Stimulated activated CD8-positive, alpha-beta memory T cell treated with anti-CD3 and anti-CD28 coated beads, Interleukin-2, amount 100 ng/mL, for 1 hour (primary cell): ENCODE measurements at regions not wholly inside any gene's neighbourhood (a gene's known extent, or its start where the extent isn't known, plus 50 kb on each side); places are given as distances from the start of the nearest gene placed in this dataset.

ENCODE experiments used
- DNase-seq, 2 donors: peaks; one replicate each; pipeline ENCODE4 v3.0.0-alpha.2; 2020; ENCODE audit warnings: low read depth in 2 of 2

DNA sequence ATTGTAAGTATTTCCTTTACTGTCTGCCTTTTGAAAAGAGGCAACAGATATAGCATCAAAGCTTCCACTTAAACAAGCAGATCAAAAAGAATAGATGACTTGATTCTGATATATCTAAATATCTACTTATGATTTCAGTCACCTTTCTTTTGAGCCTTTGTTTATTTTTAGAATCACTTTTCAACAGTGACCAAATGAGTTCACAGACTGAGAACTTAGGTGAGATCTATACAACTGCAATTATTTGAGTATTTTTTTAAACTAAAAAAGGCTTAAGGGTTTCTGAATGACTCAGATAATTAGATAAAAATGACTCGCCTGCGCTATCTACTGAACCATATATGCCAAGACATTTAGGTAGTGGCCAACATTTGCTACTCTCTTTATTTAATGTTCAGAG is 166.7 kb upstream of the KCNIP4 start:
- DNase-seq = no peak

DNA sequence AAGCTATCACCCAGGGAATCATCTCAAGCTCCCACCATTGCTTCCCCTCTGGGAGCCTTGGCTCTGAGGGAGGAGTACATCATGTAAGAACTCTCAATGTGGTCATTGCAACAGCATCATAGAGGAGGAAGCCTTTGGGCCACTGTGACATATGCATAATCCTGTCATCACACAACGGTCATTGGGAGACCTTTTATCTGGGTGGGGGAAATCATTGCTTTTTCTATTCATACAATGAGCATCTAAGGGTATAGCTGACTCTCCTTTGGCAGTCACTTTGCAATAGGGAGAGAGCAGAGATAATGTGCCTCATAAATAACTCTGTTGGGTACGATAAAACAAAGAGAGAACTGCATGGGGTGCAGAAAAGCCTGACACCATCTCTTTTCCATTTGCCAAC is 155.2 kb upstream of the KCNIP4 start:
- DNase-seq = no peak

DNA sequence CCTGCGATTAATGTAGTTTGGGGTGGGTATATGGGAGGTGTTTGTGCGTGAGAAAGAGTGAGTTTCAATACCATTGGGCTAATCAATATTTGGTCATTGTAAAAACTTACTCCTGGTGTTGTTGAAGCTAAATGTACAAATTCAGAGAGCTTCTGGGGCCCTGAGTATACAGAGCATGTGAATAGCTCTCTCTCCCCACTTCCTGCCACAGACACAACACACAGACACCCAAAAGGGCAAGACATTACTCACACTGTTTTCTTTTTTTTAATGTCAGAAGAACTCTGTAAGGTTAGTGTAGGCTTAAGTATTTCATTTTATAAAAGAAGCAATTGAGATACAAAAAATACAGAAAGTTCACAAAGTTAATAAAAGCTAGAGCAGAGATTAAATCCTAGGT is 151.3 kb upstream of the KCNIP4 start:
- DNase-seq = no peak

DNA sequence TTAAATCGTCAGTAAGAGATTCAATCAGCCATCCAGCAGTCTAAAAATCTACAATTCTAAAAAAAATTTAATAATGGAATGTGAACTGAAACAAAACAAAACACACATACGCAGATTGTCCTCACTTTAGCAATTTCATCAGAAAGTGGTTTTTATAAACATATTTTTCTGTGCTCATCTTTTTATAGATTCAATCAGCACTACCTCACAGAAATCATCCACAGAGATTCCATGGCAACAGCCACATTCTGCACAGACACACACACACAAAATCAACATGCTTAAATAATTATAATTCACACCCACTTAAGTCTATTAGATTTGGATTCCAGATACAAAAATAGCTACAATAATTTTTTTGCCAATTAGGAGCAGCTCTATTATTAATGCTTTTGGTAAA is 149.0 kb upstream of the KCNIP4 start:
- DNase-seq = no peak

DNA sequence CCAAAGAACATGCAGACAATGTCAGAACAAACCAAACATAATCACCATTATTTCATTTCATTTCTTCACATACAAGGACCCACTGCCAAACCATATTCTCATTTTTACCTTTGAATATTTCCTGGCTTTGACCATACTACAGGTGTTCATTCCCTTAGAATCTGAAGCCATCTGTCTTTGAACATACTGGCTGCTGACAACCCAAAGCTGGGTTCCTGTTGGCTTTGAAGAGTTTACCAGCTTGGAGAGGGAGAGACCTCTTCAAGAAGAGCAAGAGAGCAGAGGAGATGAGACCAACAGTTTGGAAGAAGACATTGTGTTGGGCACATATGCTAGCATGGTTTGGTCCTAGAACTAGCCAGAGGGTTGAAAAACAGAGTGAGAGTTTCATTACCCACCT is 145.6 kb upstream of the KCNIP4 start:
- no peak for DNase-seq

DNA sequence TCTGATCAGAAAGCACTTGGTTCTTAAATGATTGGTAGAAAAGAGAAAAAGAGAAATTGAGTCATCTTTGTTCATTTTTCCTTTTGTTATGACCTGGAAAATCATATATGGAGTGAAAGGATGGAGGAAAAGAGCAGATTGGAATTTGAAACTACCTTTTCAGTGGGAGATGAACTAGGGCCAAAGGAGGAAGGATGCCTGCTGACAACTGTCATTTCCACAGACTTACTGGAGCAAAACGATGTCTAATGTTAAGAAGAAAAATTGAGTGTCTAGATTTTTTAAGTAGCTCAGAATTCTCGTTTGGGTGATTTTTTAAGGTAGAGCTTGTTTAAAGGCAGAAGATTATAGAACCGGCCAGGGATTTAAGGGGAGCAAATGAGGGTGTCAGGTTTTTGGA is 144.6 kb upstream of the KCNIP4 start:
- DNase-seq = no peak

DNA sequence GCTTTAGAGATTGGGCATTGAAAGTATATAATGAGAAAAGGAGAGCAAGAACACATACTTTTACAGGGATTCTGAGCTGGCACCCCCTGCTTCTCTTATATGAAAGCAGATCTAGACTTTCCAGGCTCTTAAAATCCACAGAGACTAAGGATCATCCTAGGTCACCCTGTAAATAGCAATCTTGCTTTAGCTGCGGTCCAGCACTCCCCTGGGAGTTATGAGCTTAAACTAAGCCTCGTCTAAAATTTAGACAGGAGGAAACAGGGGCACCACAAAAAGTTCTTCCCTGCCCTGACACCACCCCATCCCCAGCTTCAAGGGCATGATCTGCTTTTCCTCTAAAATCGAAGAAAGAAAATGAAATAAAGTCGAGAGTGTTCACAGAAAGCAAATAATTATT is 143.3 kb upstream of the KCNIP4 start:
- no peak for DNase-seq

DNA sequence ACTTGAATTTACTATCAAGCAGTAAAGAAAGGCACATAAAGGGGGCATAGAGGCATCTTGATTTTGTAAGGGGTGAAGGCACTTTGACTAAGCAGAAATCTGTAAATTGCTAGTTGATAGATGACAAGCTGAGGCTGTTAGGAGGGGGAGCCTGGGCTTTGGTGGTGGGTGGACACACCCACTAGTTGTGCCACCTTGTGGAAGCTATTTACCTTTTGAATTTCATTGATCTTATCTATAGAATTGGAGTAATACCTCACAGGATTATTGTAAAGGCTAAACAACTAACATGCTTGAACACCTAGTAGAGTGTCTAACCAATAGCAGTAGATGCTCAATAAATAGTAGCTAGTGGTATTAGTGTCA is 142.8 kb upstream of the KCNIP4 start:
- DNase-seq = no peak

DNA sequence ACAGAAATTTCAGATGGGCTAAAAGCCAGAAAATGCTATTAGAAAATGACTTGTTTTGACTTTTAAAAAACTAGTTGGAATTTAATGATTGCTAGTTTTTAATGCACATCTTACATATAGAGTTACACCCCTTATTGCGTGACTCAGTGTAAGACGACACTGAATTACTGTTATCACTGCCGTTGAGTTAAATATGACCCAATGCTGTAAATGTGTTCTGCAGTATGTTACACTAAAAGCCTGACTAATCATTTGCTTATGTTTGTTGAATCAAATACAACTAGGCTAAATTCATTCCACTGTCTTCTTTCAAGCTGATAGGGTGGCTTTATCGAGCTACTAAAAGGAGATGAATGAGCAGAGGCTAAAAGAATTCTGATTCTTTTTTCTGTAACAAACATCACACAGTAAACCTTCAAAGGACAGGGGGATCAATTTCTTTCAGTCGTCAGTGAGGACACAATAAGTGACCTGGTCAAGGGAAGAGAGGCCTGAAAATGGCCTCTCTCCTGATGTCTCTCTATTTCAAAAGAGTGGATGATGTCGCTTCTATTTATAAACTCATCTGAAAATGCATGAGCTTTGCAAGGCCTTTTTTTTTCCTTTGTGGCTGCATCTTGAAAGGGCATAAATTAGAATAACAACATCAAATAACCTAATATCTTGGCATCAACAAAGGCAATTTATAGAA is 142.2 kb upstream of the KCNIP4 start:
- no peak for DNase-seq

DNA sequence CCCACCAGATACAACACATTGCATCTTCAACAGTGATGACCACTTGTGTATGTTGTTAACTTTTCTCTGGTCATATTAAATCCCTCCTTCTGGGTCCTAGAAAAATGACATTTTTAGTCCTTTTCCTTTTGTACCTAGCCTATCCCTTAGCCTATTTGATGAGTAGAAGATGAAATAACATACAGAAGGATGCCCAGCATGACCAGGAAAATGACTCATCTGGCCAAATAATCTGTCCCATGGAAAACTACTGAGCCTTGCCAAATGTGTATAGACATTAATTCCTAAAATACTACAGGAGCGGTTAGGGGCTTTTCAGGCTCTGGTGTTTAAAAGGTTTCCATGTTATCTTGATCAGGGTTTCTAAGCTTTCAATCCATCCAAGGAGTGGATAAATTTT is 129.0 kb upstream of the KCNIP4 start:
- DNase-seq = no peak

DNA sequence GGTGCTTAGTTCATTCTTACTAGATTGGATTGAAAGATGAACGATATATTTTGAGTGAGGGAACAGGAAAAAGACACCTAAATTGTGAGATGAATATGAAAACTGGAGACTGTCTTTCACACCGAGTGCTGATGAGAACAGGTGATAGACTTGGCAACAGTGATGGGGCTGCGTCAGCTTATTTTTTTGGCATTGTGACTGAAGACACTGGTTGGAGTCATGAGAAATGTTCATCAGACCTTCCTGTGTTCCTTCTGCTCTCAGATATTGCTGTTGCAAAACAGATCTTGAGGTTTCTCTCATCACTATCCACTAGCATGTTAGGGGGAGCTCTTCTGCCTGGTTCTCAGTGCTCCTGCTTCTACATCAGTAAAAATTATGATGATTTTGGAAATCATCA is 124.2 kb upstream of the KCNIP4 start:
- DNase-seq = no peak

DNA sequence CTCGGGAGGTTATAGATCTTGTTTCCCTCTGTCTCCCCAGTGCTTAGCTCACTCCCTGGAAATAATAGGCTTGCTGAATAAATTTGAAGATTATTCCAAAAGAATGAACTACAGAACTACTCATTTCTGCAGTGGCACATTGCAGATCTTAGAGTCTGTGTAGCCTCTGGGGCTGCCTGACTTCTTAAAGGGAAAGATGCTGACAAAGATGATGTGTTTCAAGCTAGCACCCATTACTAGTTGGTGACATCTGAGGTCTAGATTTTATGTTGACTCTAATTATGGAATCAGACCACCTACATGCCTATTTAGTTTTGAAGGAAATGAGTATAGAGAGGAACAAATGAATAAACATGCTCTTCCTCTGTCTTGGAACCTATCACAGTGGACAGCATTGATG is 123.7 kb upstream of the KCNIP4 start:
- DNase-seq = no peak

DNA sequence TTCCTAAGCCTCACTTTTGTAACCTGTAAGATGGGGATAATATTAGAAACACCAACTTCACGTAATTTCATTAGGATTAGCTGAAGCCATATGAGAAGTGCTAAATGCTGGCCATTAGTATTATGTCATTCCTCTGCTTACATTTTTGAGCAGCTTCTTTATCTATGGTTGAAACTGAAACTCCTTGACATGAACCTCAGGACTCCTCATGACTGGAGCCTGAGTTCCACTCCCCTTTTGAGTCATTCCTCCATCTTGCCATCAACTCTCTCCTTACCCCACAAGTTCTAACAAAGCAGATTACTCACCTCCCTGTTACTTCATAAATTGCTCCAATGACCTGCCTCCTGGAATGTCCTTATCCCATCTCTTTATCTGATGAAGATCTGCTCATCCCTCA is 123.2 kb upstream of the KCNIP4 start:
- DNase-seq = no peak

DNA sequence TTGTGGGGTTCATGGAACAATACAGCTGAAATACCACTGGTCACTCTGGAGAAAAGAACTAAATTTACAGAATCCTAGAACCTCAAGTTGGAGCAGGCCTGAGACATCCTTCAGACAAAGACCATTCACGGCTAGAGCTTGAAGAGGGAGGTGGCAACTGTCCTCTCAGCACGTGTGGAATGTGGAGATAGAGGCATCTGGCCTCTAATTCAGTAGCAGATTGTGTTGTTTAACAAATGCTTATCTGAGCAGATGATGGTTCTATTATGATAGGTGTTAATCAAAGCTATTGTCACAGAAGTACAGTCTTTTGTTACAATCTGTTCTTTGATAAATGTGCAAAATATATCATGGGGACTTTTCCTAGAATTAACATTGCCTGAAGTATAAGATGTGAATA is 121.7 kb upstream of the KCNIP4 start:
- DNase-seq = no peak

DNA sequence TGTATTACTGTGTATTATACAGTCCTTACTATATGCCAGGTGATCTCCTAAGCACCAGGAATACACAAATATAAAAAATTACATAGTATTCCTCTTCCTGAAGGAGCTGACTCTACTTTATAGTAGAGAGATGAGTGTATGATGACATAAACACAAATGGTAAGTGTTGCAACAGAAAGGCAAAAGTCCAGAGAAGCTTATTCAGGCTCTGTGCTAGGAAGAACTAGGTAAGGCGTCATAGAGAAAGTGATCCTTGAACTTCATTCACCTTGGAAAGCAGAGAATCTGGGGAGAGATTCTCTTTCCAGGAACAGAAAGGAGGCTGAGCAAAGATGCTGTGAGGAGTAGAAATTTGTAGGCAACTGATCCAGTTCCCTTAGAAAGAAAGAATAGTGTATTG is 115.0 kb upstream of the KCNIP4 start:
- no peak for DNase-seq

DNA sequence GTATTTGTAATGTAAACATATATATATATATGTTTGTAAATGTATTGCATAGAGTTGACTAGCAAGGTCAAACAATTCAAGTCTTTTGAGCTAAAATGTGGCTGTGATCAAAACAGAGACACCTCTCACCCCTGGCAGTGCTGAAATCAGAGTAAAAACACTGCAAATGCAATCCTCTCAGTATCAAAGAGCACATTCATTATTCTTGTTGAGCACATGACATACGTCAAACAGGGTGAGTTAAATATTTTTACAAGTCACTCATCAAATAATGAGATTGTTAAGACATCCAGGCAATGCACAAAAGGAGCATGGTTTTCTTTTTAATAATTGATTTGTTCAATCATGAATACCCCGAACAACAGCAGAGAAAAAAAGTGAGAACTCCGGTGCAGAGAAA is 114.1 kb upstream of the KCNIP4 start:
- no peak for DNase-seq

DNA sequence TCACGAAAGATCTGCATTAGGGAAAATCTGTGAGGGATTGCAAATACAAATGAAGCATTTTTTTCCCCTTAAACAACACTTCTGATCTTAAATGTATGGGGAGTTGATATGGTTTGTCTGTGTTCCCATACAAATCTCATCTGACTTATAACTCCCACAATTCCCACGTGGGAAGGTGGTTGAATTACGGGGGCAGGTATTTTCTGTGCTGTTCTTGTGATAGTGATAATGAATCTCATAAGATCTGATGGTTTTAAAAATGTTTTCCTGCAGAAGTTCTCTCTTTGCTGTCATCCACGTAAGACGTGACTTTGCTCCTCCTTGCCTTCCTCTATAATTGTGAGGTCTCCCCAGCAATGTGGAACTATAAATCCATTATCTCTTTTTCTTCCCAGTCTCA is 107.4 kb upstream of the KCNIP4 start:
- DNase-seq = no peak

DNA sequence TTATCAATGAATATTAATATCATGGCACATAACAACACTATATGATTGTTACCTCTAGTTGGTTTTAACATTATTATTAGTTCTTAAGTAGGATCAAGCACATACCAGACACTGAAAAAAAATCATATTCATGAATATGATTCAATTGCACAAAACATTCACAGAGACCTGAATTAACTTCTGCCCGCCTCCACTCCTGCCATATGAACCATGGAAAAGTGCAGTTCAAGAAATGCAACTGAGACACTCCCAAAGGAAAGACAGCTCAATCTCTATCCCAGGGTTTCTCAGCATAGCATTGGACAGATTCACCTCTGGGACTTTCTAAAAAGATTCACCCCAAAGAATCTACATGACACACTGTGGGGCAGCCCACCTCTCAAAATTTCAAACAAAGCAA is 103.5 kb upstream of the KCNIP4 start:
- DNase-seq = no peak

DNA sequence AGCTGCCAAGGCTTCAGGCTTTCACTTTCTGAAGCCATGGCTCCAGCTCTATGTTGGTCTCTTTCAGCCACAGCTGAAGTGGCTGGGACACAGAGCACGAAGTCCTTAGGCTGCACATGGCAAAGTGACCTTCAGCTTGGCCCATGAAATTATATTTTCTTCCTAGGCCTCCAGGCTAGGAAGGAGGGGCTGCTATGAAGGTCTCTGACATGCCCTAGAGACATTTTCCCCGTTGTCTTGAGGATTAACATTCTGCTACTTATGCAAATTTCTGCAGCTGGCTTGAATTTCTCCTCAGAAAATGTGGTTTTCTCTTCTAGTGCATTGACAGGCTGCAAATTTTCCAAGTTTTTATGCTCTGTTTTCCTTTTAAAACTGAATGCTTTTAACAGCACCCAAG is 99.8 kb upstream of the KCNIP4 start:
- DNase-seq = no peak

DNA sequence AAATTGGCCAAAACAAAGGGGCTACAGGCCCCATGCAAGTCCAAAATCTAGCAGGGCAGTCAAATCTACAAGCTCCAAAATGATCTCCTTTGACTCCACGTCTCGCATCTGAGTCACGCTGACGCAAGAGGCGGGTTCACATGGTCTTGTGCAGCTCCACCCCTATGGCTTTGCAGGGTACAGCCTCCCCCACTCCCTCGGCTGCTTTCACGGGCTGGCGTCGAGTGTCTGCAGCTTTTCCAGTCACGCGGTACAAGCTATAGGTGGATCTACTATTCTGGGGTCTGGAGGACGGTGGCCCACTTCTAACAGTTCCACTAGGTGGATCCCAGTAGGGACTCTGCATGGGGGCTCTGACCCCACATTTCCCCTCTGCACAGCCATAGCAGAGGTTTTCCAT is 99.2 kb upstream of the KCNIP4 start:
- no peak for DNase-seq

DNA sequence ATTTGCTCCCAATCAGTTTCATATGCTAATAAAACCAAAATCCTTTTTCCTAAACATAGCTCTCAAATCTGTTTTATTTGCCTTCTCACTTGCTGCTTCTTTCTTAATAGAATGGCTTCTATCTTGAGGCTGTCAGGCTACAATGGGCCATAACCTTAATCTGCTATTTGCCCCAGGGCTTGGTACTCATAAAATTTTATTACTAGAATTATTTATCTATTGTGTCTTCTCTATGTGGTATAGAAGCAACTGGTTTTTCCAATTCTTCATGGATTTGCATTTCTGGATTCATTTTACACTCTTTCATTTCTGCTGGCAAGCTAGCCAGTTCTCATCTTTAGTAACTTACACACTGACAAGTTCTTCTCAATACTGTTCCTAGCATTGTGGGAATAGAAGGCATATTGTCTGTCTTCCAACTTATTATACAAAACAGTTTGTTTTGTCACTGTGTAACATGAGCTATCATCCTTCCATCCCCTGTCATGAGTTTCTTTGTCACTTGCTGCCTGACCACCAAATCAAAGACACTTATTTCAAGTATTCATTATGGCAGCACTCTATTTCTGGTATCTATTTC is 96.6 kb upstream of the KCNIP4 start:
- no peak for DNase-seq

DNA sequence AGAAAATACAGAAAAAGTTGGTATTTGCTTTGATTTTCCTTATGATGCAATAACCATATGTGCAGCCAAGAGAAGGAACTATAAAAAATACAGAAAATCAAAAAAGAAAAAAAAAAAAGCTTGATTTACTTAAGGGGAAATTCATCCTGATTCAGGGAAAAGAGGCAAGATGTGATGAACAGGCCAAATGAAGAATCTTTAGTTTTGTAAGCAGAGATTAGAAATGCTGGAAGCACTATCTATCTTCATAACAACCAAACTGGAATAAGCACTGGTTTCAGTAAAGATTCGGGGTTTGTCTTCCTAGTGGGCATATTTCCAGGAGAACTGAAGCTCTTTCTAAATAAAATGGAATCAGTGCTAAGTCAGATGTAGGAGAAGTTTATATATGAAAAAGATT is 82.9 kb upstream of the KCNIP4 start:
- DNase-seq = no peak

DNA sequence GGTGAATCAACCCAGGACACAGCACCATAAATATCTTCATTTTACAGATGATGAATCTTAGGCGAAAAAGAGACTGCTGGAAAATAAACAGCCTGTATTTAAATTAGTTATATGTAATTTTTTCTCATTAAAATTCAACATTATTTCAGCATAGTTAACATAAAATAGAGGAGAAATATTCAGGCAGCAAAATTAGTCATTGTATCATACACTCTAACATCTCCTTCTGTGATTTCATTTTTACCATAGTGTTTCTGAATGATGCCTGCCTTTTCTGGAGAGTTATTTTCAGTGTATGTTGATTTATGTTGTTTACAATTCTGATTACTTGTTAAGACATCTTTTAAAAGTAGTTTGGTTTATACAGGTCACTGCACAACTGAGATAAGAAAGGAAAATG is 82.3 kb upstream of the KCNIP4 start:
- no peak for DNase-seq

DNA sequence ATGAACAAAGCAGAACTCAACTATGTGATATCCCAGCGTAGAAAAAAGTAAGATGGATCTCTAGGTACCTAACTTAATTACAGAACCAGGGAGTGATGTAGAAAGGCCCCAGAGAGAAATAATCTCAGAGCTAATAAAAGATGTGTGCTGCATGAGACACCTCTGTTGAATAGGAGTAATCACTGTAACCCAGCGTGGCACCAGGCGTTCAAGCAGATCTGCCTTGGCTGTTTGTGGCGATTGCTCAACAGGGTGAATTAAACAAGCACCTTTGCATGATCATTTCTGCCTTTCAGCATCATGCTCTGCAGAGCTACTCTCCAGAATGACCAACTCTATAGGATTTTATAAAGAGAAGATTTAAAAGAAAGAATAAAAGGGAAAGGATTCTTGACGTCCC is 81.7 kb upstream of the KCNIP4 start:
- DNase-seq = no peak
